Peyer's patch (tissue), 4 donors: ENCODE measurements at regions not wholly inside any gene's neighbourhood (a gene's known extent, or its start where the extent isn't known, plus 50 kb on each side); places are given as distances from the start of the nearest gene placed in this dataset.

ENCODE experiments used
- POLR2A ChIP-seq, 2 donors: fragments of 450-650 bp; IDR thresholded peaks; one replicate each; pipeline ENCODE4 v1.5.1; 2017; ENCODE audit warnings: antibody characterized with exemption in 2 of 2, mild to moderate bottlenecking in 2 of 2, moderate library complexity in 2 of 2
- TF ChIP-seq, protein P1 (sequence below), 6 experiments: fragments of 450-650 bp in 4 of 6; fragments of 200-600 bp in 2 of 6; sonication (generic) in 1 of 6; IDR thresholded peaks; one replicate each; pipeline ENCODE4 v1.5.1; 2017 to 2019; ENCODE audit warnings: antibody characterized with exemption in 6 of 6, mild to moderate bottlenecking in 3 of 6, moderate library complexity in 1 of 6

DNA sequence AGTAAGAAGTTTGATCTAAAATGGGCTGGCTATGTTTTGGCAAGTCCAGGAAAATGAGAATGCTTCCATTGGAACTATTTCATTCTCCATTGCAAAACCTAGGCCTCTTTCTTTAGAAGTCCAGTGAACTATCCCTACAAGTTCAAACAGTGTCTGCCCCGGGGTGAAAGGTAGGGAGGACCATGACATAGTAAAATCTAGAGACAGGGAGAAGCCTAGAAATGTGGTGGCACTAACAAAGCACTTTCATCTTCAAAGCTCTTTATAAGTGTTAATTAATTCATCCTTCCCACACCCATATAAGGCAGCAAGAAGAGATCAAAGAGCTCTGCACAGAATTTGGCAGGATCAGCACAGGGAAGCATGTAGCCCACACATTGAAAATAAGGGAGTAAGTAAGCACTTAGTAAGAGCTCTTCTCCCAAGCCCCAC is 214.5 kb downstream of the IRS1 start:
- TF ChIP-seq POLR2A (IDR thresholded peaks at IDR 0.05): no peak
- TF ChIP-seq, protein P1, sequence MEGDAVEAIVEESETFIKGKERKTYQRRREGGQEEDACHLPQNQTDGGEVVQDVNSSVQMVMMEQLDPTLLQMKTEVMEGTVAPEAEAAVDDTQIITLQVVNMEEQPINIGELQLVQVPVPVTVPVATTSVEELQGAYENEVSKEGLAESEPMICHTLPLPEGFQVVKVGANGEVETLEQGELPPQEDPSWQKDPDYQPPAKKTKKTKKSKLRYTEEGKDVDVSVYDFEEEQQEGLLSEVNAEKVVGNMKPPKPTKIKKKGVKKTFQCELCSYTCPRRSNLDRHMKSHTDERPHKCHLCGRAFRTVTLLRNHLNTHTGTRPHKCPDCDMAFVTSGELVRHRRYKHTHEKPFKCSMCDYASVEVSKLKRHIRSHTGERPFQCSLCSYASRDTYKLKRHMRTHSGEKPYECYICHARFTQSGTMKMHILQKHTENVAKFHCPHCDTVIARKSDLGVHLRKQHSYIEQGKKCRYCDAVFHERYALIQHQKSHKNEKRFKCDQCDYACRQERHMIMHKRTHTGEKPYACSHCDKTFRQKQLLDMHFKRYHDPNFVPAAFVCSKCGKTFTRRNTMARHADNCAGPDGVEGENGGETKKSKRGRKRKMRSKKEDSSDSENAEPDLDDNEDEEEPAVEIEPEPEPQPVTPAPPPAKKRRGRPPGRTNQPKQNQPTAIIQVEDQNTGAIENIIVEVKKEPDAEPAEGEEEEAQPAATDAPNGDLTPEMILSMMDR (IDR thresholded peaks at IDR 0.05): no peak
